GM19035 (cell line): ENCODE measurements at regions not wholly inside any gene's neighbourhood (a gene's known extent, or its start where the extent isn't known, plus 50 kb on each side); places are given as distances from the start of the nearest gene placed in this dataset.

Source experiments
- ATAC-seq: cut with Tn5 transposase; IDR thresholded peaks from one replicate; pipeline ENCODE4 v1.9.1; 2021; ENCODE audit not compliant: unreplicated experiment

DNA sequence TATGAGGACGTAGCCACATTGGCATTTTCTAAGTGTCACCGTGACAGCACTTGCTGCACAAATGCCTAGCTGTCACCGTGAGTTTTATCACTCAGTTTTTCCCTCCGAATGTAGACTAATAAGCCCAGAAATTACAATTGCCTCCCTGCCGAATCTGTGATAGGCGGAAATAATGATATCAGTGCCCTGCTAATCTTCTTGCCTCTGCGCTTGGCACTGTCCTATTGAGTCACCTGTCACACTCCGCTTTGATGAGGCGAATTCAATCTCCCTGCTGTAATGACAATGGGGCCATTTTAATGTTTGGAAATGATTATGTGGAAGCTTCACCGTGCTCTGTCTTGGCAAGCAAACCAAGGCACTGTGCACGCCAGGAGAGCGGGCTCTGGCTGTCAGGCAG is 112.8 kb downstream of the LINC00237 start:
- ATAC-seq, result no peak

DNA sequence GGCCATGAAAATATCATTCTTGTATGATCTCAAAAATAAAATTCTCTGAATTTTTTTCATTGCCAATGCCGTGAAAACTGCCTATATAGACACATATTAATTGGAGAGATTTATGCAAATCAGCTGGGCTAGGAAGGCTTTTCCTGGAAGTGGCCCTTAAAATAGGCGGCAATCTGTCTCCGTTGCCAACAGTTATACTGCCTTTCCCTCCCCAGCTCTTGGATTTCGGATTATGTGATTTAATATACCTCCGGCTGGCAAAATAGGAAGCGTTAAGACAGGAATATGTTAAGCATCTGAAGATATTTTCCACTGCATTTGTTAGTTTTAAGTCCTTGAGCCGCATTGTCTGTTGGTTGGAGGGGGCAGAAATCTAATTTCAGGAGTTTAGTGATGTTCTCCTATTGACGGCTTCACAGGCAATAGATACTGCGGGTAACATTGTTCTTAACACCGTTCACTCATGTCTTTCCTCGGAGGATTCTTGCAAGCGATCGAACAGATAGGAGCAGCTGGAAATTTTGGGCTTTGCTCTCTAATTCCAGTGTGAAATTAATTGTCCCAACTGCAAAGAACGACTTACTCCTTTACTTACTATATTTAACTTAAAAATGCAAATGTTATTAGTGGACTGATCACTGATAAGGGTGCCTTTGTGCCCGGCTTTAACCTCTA is 113.3 kb downstream of the LINC00237 start:
- no peak for ATAC-seq

DNA sequence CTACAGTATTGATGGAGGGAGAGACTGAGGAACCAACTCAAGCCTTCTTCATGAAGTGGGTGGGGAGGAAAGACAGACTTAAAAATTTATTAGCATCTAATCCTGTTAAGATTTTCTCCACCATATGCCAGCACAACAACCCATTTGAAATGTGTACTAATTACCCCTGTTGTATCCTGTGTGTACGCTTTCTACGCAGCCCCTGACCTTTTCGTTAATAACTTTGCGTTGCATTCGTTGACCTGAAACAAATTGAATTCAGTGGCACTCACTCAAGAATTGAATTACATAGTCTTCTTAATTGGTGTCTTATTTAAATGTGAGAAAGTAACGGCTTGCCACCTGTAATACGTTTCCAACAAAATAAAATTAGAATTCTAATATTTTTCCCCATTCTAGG is 113.9 kb downstream of the LINC00237 start:
- ATAC-seq, result no peak

DNA sequence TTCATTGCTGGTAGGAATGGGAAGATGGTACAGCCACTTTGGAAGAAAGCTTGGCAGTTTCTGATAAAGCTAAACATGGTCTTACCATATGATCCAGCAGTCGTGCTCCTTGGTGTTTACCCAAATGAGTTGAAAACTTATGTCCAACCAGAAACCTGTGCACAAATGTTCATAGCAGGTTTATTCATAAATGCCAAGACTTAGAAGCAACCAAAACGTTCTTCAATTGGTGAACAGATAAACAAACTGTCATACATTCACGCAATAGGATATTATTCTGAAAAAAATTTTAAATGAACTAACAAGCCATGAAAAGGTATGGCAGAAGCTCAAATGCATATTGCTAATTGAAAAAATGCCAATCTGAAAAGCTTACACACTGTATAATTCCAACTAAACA is 117.1 kb downstream of the LINC00237 start:
- ATAC-seq, result no peak

DNA sequence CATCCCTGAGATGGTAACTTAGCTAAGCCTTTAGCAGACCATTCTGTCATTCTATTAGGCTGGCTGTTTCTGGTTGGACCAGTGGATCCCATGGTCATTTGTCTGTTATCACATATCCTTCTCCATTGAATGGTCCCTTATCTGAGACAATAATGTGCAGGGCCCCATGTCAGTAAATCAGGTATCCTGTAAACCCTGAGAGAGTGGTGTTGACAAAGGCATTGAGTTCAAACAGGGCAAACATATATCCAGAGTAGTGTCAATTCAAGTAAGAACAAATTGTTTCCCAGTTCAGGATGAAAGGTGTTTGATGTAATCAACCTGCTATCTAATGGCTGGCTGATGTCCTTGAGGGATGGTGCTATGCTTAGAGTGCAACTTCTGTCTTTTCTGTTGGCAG is 126.2 kb downstream of the LINC00237 start:
- ATAC-seq, result no peak

DNA sequence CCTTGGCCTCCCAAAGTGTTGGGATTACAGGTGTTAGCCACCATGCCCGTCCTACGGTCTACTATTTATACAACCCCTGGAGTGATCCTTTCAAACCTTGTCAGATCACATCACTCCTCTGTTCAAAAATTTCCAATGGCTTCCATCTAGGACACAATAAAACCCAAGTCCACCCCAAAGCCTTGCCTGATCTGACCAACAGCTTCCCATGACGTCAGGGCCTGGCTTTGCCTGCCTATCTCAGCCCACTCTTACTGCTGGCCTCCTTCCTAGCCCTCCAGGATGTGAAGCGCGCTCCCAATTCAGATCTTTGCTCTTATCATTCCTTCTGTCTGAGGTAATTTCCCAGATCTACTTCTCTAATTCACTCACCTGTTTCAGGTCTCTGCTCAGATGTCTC is 128.4 kb downstream of the LINC00237 start:
- ATAC-seq, result no peak

DNA sequence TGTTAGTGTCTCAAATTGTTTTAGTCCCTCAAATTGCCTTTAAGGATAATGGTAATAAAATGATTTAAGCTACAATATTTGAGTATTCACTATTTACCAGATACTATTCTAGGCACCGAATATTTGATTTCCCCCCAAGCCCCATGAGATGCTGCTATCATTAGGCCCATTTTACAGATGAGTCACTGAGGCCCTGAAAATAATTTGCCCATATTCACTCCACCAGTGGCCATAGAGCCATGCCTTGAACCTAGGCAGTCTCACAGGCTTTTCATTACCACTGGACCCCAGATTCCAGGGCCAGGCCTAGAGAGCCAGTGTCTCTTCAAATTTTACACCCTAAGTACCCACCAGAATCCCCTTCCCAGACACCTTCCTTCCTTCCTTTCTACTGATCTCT is 133.7 kb downstream of the LINC00237 start:
- no peak for ATAC-seq

DNA sequence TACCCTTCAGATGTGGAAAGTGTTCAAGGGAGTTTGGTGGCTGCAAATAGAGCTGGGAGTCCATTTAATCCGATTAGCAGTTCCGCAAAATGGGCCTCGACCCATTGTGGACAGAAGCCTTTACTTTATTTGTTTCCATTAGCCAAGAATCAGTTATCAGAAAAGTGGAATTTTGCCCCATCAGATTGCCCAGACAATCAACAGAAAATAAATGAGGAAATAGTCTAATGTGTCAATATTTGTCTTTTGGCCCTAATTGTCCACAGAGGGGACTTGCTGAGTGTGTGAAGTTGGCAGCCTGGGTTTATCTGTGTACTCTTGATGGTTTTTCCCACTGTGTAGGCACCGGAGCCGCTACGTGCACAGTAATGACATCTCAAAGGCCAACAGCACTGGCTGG is 134.3 kb downstream of the LINC00237 start:
- no peak for ATAC-seq

DNA sequence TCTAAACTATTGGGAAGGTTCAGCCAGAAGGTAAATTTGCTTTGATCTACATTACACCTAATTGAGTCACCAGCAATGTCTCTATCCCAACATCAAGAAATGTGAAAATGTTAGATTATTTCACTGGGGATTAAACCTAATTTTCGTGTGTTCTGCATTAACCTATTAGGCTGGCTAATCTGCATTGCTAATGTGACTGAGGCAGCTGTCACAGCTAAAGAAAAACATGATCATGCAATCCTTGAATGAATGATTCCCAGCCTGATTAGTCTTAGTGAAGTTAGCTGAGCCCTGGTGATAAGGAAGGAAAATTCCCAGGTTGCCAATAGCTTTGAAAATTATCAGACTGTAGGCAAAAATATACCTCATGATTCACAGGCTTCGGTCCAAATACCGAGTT is 135.3 kb downstream of the LINC00237 start:
- ATAC-seq, result no peak

DNA sequence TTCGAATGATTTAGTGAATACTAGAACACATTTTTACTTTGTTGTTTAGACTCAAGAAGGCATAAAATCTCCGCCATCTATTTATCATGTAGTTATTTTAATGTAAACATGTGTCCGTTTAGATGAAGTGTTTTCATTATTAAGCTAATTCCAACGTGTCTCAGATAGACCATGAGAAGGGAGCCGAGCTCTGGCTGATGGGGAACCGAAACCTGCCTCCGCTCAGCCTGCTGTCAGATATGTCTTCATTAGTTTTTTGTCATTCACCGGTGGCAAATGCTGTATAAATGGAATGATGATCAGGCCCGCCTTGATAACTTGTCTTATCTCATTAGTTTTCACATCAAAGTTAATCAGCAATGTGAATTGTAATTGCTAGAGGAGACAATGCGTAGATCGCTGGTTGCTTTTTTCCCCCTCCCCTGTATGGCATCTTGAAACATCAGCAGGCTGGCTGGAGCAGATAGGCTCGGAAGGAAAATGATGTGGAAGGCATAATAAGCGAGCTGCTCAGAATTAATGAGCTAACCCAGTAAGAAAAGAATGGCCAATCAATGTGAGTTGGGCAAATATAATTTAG is 136.4 kb downstream of the LINC00237 start:
- ATAC-seq, result no peak

DNA sequence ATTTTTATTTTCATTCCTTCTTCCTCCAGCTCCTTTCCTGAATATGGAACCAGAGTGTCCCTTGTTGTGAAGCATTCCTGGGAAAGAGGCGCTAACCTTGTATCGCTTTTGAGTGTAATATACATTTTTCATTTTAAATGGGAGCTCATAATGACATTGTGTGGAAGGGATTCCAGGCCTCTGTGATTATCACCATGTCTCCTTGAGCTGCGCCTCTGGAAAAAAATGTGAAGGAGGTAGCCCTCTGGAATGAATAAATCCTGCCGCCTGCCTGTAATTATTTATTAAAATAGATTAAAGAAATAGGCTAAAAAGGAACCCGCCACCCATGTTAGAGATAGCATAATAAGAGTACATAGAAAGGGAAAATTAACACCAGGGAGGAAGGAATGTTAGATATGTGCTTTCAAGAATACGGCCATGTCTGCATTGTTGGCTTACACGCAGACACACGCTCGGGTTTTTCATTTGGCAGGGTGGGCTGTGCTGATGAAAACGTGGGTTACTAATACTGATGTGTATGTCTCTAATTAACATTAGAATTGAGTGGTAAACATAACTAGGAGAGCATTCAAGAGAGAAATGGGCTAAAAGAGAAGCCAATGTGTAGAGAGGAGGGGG is 138.5 kb downstream of the LINC00237 start:
- ATAC-seq, result no peak

DNA sequence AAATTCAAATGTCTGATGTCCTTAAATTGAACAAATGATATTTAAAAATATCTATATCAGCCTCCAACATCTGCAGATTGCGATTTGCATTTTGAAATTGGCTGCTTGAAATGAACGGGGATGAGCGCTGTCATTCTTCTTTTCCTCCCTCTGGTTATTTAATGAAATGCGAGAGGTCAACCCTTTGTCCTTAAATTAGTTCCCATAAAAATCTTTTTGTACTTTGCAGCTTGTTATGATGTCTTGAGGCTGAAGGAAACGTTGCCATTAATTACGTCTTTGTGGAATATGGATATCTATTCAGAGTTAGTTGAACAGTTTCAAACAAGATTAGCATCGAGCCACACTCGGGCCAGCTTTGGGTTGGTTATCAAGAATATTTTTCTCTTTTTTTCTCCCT is 140.0 kb downstream of the LINC00237 start:
- no peak for ATAC-seq

DNA sequence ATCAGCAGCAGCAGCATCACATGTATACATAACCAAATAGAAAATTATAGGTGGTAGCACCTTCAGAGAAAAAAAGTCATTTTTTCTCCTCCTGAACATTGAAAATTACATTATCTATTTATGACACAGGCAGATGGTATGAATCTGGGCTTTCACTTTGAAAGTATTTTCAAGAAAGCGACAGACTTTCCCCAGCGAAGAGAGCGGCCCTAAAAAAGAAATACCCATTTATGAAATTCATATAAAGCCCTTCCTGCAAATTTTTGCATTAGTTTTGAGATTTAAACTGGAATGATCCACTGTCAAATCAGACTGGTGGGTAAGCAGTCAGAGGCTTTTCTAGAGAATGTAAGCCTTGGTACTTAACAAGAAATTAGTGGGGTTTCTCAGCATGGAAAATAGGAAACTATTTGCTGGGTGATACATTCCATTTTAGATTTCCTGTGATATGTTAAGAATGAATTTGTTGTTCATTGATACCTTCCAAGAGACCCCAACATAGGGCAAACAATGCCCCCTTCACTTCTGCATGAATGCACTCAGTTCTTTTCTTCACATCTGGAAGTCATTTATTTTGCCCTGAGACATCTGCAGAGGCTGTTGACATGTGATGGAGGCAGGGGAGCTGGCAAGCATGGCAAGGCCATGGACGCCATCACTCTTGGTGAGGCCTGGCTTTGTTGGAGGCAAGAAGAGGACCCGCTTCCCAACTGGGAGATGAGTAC is 147.0 kb downstream of the LINC00237 start:
- no peak for ATAC-seq

DNA sequence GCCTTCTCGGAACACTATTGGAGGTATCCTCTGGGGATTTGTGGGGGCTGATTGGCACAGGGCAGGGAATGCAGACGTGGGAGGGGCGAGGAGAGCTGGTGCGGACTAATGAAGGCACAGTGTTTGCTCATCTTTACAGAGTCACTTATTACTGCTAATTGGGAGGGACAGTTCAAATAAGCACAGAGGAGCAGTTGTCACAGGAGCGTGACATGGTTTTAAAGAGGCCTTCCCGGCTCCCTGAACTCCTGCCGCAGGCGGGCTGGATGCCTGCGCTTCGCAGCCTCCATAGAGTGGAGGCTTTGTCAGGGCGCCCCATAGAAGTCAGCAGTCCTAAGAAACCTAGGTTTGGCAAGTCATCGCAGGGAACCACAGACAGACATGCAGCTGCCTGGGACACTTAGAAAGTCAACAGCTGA is 149.6 kb downstream of the LINC00237 start:
- ATAC-seq, result no peak

DNA sequence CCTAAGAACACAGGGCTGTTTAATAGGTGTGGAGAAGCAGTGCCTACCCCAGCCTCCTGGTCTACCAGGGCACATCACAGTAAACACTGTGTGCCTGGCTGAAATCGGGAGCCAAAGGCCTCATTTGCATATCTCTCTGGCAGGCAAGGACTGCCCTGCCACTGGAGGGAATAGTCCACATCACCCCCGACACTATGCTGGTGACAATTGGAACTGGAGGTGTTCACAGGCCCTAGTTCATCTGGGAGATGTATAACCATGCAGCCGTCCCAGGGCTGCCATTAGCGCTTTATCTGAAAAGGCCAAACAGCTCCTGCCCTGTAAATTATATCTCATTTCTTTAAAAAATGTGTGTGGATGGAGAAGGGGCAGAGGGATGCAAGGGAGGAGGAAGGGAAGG is 150.3 kb downstream of the LINC00237 start:
- ATAC-seq, result no peak

DNA sequence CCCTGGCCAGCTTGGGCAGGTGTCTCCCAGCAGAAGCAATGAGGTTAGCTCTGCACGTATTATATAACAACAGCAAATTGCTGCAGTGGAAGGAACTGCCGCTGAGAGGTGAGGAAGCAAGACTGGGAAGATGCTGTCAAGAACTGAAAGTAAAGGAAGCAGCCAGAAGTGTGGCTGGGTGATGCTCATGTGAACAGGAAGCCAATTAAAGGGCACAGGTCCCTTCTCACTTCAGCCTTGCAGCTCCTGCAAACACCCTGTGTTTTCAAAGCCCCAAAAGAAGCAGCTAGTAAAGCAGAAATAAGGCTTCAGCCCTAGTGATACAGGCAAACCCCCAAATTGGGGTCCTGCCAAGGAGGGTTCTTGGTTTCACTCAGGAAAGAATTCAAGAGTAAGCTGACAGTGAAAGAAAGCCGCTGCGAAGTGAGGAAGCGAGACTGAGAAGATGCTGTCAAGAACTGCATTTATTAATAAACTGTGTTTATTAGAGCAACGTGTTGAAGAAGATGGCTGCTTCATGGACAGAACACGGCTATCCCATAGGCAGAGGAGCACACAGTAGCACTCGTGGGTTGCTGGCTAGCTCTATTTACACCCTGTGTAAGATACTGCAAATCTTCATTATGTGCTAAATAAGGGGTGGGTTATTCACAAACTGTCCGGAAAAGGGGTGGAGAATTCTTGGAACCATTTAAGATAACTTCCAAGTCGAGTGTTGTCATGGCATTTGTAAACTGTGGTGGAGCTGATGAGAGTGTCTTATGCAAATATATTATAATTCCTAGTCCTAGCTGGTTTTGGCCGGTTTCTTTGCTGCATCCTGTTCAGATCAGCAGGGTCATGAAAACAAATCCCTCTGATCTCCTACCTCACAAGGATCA is 152.2 kb downstream of the LINC00237 start:
- no peak for ATAC-seq

DNA sequence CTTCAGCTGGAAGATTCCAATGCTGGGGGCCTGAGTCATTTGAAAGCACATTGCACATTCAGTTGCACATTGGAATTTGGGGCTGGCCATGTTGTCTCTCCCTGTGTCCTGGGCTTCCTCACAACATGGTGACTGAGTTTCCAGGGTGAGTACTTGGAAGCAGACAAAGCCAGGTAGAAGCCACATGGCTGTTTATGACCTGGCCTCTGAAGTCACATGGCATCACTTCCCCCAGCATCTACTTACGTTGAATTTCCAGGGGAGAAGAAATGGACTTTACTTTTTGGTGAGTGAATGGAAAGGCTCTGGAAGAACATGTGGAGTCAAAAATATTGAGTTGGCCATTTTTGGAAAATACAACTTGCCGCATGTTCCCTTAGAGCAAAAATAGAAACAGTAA is 155.5 kb downstream of the LINC00237 start:
- no peak for ATAC-seq

DNA sequence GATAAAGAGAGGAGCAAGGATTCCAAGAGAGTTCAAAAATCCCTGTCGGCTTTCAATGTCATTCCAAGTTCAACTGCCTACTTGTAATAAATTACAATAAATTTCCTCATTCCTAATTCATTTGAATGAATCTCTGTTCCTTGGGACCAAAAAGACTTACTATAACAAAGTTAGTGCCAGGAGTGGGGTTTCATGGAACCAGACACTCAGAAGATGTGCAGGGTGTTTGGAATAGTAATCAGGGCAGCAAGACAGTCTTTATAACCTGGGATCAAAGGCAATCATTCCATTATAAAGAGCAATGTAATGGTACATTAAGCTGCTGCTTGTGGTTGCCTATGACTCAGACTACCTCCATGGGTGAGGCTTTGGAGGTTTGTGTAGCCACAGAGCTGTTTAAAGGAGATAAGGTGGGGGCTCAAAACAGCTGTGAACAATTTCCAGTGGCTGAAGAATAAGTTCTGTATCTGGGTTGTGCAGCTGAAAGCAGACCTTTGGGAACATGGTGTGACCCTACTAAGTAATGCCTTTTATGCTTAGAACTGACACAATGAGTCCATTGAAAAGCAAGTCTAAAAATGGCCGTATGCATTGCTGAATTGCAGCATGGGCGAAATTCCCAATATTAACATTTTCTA is 159.9 kb downstream of the LINC00237 start:
- ATAC-seq, result no peak

DNA sequence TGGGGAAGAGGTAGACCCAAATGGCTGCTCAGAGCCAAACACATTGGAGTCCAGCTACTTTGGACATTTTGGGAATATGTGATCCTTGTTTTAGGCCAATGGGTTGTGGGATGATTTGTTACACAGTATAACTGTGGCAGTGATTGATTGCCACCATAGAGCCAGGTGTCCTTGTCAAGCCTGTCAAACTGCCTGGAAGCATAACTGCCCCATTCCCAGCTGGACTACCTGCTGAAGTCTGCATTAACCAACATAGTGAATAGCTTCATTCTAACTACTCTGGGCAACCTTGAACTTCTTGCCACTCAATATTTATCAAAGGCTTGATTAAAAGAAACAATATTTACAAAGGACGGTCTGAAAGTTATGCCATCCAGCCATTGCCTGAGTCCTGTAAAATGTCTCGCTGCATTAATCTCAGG is 164.7 kb downstream of the LINC00237 start:
- no peak for ATAC-seq

DNA sequence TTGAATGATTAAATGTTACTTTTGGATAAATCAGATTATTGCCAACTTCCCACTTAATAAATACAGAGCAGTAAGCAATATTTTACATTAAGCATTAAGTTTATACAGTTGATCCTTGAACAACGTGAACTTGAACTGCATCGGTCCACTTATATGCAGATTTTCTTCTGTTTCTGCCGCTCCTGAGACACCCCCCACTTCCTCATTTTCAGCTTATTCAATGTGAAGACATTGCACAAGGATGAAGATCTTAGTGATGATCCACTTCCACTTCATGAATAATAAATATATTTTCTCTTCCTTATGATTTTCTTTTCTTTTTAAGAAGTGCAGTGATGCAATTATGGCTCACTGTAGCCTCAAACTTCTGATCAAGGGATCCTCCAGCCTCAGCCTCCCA is 167.2 kb downstream of the LINC00237 start:
- ATAC-seq, result no peak

DNA sequence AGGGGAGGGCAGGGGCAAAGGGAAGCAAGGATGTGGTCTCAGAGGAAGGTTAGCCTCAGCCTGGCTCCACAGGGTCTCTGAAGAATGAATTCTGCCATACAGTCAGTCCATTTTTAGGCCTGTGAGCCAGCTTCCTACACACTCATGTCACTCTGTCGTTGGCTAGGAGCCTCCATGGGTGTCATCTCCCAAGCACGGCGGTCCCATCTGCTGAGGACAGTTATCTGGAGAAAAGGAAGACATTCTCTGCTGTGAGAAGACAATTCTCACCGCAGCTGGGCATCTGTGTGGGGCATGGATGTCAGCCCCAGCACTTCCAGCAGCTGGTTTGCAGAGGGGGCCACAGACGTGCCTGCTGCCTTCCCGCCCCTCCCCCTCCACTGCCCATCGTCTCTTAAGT is 167.6 kb downstream of the LINC00237 start:
- ATAC-seq, result no peak
